HG03135 (cell line): ENCODE measurements at regions not wholly inside any gene's neighbourhood (a gene's known extent, or its start where the extent isn't known, plus 50 kb on each side); places are given as distances from the start of the nearest gene placed in this dataset.
A peak's percentile ranks its signal among the peaks of the same experiment; 100 is the strongest.
"Not testable (repeated sequence)": the region's sequence is repeated elsewhere in the genome, so short reads cannot be mapped to it uniquely, and the experiment has no call there.

ENCODE experiments used
- ATAC-seq: cut with Tn5 transposase; IDR thresholded peaks from one replicate; pipeline ENCODE4 v1.9.1; 2021; ENCODE audit warnings: mild to moderate bottlenecking, moderate library complexity; ENCODE audit not compliant: unreplicated experiment

- no peak for ATAC-seq
These were observed 503.2 kb upstream of the CAMK1G start for GRCh38 chr1:209080170-209080781.

- ATAC-seq, result peak; percentile 86
These were observed 496.9 kb upstream of the CAMK1G start for GRCh38 chr1:209086486-209087192.

GRCh38 chr1:209094384-209094783 lies 489.1 kb upstream of the CAMK1G start:
- no peak for ATAC-seq

- no peak for ATAC-seq
These were observed 487.6 kb upstream of the CAMK1G start for GRCh38 chr1:209095627-209096595.

GRCh38 chr1:209100460-209100859 lies 483.1 kb upstream of the CAMK1G start:
- no peak for ATAC-seq

GRCh38 chr1:209101106-209101505 lies 482.4 kb upstream of the CAMK1G start:
- ATAC-seq, result no peak

GRCh38 chr1:209102120-209102519 lies 481.4 kb upstream of the CAMK1G start:
- no peak for ATAC-seq

GRCh38 chr1:209102531-209102930 lies 481.0 kb upstream of the CAMK1G start:
- ATAC-seq, result no peak

- no peak for ATAC-seq
These were observed 480.4 kb upstream of the CAMK1G start for GRCh38 chr1:209103092-209103491.

- ATAC-seq, result no peak
These were observed 478.9 kb upstream of the CAMK1G start for GRCh38 chr1:209104646-209105045.

GRCh38 chr1:209105701-209106100 lies 477.8 kb upstream of the CAMK1G start:
- ATAC-seq, result no peak

- no peak for ATAC-seq
These were observed 477.2 kb upstream of the CAMK1G start for GRCh38 chr1:209106237-209106741.

GRCh38 chr1:209106861-209107260 lies 476.7 kb upstream of the CAMK1G start:
- ATAC-seq, result no peak

GRCh38 chr1:209107535-209107934 lies 476.0 kb upstream of the CAMK1G start:
- peak; percentile 58 for ATAC-seq

GRCh38 chr1:209109001-209109785 lies 474.3 kb upstream of the CAMK1G start:
- ATAC-seq, result no peak

- ATAC-seq, result no peak
These were observed 470.0 kb upstream of the CAMK1G start for GRCh38 chr1:209113521-209113920.

GRCh38 chr1:209116705-209117104 lies 466.8 kb upstream of the CAMK1G start:
- no peak for ATAC-seq

GRCh38 chr1:209123601-209124000 lies 459.9 kb upstream of the CAMK1G start:
- no peak for ATAC-seq

GRCh38 chr1:209129091-209129490 lies 454.4 kb upstream of the CAMK1G start:
- ATAC-seq, result not testable (repeated sequence)

GRCh38 chr1:209130886-209131285 lies 452.6 kb upstream of the CAMK1G start:
- ATAC-seq, result no peak
